Endometrium (tissue), 2 donors: ENCODE measurements at regions not wholly inside any gene's neighbourhood (a gene's known extent, or its start where the extent isn't known, plus 50 kb on each side); places are given as distances from the start of the nearest gene placed in this dataset.

Experiments used
- FAIRE-seq: peaks from 2 replicates; lab custom pipeline; 2012; peaks lifted over from hg19 to GRCh38; lab: Jason Lieb, UNC
- donor health status: control.
- donor health status: control.

DNA sequence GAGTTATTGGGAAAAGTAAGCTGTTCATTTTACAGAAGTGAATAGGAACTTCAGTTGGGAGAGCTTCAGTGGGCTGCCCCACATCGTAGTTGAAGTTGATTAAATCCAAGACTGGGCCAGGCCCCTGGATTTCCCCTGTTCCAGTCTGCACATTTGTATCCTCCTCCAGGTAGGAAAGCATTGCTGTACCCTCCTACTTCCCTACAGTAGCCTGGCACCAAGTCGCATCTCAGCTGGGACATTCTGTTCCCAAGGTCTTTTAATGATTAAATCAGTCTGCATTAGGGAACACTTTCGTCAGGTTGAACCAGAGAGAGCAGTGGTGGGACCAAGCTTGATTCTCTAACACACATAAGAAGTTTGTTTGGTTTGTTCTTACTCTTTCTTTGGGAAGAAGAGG lies 165.8 kb upstream of the PPARGC1A start:
- no peak for FAIRE-seq

- no peak for FAIRE-seq
These were observed 165.1 kb upstream of the PPARGC1A start for GRCh38 chr4:24054910-24055309.

DNA sequence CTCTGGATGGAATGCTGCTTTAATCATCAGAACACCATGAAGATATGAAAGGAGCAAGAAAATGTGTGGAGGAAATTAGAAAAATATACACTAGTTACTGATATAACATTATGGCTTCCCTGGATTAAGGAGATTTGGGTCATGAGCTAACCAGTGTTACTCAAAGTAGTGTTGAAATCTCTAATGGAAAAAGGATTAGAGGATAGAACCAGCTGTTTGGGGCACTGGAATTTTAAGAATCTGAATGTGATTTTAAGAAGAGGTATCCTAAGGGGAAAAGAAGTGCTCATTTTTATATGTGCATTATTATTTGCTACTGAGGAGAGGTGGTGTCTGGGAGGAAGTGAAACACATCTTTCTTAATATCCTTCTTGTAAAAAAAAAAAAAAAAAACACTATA lies 164.1 kb upstream of the PPARGC1A start:
- FAIRE-seq: no peak

DNA sequence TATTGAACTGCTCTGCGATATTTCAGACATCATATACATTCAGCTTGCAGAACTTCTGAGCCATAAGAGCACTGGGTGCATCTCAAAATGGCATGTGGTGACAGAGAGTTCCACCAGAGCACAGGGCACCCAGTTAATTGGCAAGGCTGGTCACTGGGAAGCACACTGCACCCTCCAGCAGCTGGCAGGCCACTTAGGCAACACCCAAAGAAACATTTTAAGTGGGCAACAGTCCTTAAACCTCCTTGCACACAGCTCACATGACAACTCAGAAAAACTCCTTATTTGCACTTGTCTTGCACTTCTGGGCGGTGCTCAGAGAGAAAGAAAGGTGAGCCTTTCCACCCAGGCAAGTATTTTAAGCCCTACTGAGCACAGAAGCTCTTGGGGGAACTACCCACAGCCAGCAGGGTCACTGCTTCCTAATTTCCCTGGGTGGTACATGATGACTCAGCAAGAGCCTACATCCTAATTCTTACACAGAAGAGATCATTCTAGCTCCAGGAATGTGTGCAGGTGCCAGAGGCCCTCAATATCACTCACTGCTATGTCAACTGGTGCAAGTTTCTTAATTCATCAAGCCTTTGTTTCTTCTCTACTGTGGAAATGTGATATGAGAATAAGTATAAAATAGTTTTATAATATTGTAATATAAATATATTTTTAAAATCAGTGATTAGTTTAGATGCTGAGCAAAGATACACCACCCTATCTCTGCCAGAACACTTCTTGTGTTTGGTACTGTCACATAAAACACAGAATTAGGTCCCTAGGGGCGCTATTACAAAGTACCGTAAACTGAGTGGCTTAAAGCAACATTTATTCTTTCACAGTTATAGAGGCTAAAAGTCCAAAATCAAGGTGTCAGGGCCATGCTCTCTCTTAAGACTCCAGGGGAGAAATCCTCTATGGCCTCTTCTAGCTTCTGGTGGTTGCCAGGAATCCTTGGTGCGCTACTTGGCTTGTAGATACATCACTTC lies 155.1 kb upstream of the PPARGC1A start:
- no peak for FAIRE-seq

DNA sequence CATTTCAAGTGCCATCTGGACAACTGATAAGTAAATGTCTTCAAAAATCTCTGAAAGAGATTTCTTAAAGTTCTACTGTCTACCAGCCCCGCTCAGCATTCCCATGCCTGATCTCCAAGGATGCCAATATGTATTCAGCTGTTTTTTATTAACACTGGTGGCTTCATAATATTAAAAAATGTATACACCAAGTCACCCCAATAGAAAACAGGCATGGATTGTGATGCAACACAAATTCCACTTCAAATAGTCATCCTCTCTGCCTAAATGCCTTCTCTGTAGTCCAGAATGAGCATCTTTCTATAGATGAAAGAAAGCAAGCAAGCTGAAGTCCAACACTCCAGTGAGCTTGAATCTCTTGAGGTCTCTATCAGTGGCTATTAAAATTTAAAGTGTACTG lies 152.2 kb upstream of the PPARGC1A start:
- no peak for FAIRE-seq

GRCh38 chr4:24040811-24041210 lies 151.0 kb upstream of the PPARGC1A start:
- FAIRE-seq: no peak

- no peak for FAIRE-seq
These were observed 143.8 kb upstream of the PPARGC1A start for GRCh38 chr4:24033626-24034025.

GRCh38 chr4:24032371-24032989 lies 142.6 kb upstream of the PPARGC1A start:
- FAIRE-seq: no peak

DNA sequence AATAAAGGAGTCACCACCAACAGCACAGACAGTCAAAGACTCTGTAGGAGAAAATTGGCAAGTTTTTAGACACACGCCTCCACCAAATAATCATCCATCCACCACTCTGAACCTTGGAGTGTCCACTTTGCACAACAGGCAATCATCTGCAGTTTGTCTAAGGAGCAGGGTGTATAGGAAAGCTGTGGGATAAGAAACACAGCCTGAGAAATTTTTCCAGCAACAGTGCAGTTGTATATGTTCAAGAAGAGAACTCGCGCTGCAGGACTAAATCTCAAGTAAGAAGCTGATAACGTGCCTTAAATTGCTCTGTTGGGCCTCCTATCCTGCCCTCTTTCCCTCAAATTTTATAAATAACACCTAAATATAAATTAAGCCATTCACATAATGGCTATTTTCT lies 136.7 kb upstream of the PPARGC1A start:
- FAIRE-seq: no peak

DNA sequence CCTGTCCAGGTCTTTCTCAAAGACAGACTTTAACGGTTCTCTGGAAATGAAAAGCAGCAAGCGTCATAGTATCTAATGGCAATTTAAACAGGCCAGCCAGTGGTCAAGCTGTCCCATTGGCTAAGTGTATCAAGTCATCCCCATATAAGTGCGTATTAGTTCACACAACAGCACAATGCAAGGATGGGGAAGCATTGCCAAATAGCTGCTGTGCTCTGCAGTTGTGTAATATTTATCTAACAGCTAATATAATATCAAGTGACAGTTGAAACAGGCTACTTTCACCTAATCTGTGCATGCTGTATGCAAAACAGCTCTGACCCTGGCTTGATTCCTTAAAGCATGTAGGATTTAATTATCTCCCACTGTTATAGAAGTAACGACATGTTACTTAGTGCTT lies 134.8 kb upstream of the PPARGC1A start:
- FAIRE-seq: no peak

DNA sequence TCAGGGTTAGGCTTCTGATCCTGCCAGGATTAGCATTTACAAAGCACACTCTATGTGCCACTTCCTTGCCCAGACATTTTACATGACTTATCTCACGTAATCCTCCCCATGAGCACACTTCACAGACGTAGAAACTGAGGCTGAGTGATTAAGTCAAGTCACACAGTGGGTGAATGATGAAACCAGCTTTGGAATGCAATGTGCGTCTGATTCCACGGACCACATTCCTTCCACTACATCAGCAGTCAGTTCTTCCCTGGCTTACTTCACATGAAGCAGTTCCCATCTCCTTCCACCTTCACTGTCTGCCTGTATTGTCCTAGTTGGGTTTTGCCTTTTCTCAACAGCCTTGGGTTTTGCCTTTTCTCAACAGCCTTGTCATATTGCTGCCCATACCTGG lies 134.3 kb upstream of the PPARGC1A start:
- no peak for FAIRE-seq

- no peak for FAIRE-seq
These were observed 125.9 kb upstream of the PPARGC1A start for GRCh38 chr4:24015782-24016181.

DNA sequence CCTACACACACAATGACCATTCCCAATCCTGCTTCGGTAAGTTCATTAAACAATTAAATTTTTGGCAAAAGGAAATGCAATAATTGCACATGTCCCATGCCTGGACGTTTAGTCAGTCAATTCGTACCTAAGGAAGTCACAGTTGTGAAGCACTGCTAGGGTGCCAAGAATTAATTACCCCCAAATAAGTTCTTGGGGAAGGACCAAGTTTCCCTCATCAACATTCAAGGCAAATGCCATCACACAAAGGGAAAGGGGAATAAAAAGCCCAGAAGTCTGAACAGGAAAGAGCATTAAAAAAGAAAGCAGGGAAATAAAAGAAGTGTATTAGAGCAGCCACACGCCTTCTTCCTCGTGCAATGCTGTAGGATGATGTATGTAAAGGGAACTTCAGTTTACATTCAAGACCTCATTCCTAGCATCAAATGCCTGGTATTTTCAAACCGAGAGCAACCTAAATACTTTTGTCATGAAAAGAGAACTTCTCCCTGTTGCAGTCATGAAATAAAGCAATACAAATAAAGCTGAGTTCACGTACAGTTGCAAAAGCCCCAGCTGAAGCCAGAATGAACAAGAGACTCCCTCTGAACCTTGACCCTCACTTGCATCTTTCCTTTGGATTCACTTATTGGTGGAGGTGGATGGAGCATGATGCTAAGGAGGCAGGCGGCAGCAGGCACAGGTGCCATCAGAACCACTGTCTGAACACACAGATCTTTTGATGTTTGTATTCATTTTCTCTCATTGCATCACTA lies 124.0 kb upstream of the PPARGC1A start:
- FAIRE-seq: no peak

DNA sequence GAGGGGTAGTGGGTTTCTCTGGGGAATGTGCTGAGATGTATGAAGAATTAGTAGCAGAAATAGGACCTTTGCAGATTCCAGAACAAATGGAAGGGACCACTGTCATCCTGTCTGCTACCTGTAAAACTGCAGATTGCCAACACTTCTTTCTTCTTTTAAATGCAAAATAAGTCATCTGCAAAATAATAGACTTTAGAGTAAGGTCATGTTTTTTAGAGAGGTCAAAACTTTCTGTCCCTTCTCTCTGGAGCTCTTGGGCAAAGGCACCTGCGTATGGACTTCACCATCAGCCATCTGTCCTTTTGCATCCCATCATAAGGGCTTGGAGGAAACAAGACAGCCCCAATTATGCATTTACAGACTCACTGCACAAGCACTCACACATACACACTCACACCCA lies 121.1 kb upstream of the PPARGC1A start:
- FAIRE-seq: no peak

DNA sequence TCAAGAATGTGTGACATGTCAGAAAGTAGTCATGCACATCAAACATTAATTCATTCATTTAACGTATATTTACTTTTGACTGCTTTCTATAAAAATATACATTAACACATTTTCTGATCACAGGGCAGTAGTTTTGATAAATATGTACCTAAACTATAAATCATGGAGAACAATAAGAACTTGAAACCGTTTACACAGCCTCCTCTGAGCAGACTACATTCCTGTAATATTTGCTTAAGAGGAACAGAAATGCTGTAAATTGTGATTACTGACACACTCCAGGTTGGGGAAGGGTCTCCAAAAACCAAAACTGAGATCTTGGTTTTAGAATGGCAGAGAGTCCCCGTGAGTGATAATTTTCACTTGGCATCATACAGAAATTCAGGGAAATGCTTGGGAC lies 120.7 kb upstream of the PPARGC1A start:
- peak; percentile 18 for FAIRE-seq

- FAIRE-seq: no peak
These were observed 118.0 kb upstream of the PPARGC1A start for GRCh38 chr4:24007860-24008261.

DNA sequence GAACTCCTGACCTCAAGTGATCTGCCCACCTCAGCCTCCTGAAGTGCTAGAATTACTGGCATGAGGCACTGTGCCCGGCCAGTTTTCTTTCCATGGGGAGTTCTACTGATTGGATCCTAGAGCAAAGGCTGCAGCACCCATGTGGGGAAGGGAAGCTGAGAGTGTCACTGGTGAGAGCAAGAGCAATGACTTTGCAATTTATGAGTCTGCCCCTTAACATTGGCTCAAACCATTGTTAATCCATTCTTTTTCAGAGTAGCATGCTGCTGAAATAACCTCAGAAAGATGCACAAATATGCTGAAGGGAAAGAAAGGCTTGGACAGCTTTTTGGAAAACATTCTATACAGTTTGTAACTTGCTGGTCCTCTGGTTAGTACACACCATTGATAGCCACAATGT lies 116.4 kb upstream of the PPARGC1A start:
- FAIRE-seq: no peak

DNA sequence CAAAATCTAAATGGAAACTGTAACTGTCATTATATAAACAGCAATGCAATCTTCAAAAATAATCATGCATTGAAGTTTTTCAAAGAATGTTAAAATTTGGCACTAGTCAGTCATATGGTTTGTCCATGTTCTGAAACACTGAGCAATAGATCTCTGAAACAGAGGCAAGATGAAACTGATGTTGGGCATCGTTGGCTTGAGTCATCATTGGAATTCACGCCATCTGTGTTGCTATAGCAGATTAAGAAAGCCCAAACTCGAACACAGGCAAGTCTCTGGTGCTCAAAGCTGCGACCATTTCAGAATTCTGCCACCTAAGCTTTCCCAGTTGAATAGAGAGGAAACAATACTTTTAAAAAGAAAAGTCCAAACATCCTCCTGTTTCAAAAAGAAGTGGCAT lies 114.1 kb upstream of the PPARGC1A start:
- no peak for FAIRE-seq

DNA sequence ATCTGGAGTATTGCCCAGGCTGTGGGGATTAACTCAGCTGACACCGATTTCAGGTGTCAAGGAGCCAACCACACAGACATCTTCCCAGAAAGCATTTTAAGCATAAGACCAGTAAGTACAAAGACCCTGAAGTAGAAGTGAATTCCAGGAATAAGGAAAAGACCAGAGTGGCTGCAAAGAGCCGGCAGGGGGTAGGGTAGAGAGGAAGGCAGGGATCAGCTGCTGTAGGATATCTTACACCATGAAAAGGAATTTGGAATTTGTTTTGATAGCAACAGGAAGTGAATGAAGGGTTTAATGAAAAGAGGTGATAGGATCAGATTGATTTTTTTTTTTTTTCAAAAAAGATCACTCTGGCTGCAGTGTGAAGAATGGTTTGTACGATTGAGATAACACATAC lies 113.6 kb upstream of the PPARGC1A start:
- no peak for FAIRE-seq

- no peak for FAIRE-seq
These were observed 112.6 kb upstream of the PPARGC1A start for GRCh38 chr4:24002330-24002966.

DNA sequence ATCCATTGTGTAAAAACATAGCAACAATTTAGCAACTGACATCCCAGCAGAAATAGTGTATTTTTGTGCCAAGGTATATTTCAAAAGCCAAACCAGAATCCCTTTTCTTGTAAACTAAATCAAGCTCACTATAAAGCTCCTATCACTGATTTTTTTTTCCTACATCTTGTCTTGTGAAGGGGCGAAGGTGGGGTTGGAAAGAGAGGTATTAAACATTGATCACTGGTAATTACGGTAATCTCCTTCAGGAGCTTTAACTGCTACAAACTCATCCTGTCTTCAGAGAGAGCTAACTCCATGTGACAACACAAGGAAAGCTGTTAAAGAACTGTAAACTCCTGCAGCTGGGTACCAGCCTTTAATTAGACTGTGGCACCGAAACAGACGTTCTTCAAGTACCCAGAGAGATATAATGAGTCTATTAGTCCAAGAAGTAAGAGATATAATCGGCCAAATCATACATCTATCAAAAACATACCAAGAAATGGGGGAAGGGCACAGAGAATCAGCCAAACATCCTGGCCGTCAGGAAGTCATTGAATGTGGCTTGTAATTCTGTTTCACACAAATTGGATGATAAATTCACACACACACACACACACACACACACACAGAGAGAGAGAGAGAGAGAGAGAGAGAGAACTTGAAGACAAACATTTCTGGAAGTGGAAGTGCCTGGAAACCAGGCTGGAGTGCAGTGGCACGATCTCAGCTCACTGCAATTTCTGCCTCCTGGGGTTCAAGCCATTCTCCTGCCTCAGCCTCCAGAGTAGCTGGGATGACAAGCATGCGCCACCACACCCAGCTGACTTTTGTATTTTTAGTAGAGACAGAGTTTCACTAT lies 111.9 kb upstream of the PPARGC1A start:
- no peak for FAIRE-seq

- FAIRE-seq: no peak
These were observed 110.6 kb upstream of the PPARGC1A start for GRCh38 chr4:24000470-24000831.
